T-helper 1 cell (primary cell): ENCODE measurements at regions not wholly inside any gene's neighbourhood (a gene's known extent, or its start where the extent isn't known, plus 50 kb on each side); places are given as distances from the start of the nearest gene placed in this dataset.

ENCODE experiments used
- DNase-seq, 5 donors: peaks; one replicate each; pipeline ENCODE4 v3.0.0-alpha.2; 2012 to 2020

DNA sequence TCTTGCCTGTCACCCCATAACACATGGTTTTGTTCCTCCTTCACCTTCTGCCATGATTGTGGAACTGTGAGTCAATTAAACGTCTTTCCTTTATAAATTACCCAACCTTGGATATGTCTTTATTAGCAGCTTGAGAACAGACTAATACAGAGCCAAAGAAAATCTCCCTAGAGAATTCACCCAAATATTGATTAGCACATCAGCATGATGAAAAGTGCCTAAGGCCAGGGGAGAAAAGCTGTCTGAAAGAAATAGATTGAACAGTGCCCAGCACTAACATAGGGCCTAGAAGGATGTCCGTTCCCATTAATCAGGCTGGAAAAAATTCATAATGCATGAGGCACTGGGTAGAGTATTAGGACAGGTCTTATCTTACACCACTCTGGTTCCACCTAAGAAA is 111.9 kb upstream of the CALN1 start:
- DNase-seq: no peak

GRCh38 chr7:72504061-72504706 is 92.0 kb upstream of the CALN1 start:
- DNase-seq: no peak

DNA sequence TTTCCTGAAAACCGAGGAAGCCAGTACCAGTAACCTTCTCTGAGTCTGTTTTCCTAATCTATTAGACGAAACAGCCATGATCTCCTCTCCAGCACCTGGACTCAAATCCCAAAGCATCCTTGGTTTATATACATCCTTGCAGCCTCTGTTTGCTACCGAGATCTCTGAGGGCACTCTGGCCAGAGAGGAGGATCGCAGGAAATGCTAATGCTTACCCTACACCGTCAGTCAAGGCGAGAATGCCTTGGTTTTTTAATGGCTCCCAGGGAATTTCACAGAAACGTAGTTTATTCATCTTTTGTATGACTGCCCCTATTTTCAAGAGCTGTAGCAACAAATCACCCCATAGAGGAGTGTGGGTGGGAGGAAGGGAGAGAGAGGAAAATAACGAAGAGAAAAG is 91.5 kb upstream of the CALN1 start:
- DNase-seq: no peak

DNA sequence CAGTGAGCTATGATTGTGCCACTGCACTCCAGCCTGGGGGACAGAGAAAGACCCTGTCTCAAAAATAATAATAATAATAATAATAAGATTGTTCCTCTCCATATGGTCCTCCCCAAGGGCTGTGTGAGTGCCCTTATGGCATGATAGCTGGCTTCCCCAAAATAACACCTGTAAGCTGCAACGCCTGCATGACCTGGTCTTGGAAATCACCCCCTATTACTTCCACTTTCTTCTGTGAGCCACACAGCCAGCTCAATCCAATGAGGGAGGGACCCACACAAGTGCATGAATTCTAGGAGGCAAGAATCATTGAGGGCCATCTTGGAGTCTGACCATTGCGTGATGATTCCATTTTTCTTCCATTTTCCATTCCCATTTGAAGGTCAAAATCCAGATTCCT is 82.7 kb upstream of the CALN1 start:
- DNase-seq: no peak

- peak in 4 of 5 donors; percentile 9 to 35 (median 16) for DNase-seq
Measured at GRCh38 chr7:72493850-72494661, 81.9 kb upstream of the CALN1 start.

DNA sequence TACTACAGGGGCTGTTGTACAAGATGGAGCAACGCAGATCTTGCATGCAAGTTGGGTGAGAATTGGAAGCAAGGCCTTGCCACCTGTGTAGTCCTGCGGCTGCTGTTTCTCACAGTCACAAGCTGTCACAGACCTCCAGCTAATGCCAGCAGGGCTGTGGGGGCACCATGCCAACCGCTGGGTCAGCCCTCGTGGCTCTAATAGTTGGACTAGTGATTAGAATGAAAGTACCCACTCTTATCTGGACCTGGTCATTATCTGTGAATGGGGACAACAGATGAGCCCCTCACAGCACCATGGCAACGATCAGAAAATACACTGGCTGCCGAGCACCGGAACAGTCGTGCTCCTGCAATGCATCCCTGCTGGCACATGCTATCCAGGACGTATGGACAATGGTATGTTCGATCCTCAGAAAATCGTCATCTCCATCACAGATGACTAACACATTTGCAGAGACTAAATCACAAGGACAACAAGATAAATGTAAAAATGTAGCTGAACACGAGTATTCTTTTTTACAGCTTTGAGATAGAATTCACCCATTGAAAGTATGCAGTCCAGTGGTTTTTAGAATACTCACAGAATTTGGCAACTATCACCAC is 80.4 kb upstream of the CALN1 start:
- no peak for DNase-seq

- DNase-seq: no peak
Measured at GRCh38 chr7:72490301-72490700, 78.2 kb upstream of the CALN1 start.

- no peak for DNase-seq
Measured at GRCh38 chr7:72481934-72482333, 69.8 kb upstream of the CALN1 start.

- DNase-seq: no peak
Measured at GRCh38 chr7:72476608-72477305, 64.6 kb upstream of the CALN1 start.

- no peak for DNase-seq
Measured at GRCh38 chr7:72467237-72467636, 55.1 kb upstream of the CALN1 start.

DNA sequence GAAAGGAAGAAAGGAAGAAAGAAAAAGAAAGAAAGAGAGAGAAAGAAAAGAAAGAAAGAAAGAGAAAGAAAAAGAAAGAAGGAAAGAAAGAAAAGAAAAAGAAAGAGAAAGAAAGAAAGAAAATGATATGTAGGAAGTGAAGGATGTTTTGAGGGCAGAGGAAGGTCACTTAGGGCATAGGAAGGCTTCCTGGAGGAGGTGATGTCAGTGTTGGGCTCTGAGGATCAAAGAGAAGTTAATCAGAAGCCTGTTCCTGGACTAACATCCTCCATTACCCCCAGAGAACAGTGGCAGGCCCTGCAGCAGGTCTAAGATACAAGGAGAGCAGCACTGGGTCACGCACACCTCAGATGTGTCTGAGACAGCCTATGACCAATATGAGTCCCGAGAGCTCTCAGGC is 54.7 kb upstream of the CALN1 start:
- no peak for DNase-seq

- DNase-seq: no peak
Measured at GRCh38 chr7:72465521-72465920, 53.4 kb upstream of the CALN1 start.

- no peak for DNase-seq
Measured at GRCh38 chr7:72462311-72462710, 50.2 kb upstream of the CALN1 start.
